ENCODE measurements at regions not wholly inside any gene's neighbourhood (a gene's known extent, or its start where the extent isn't known, plus 50 kb on each side); places are given as distances from the start of the nearest gene placed in this dataset.

GRCh38 chr13:73693215-73693614, 441.0 kb downstream of the KLF12 start:
- peak; percentile 5 for DNase-seq (ENCODE audit: low read depth)
- H3K4me3 ChIP-seq (ENCODE audit: low read length) = no peak overlapping the region
- no peak for TF ChIP-seq CTCF (conservative IDR thresholded peaks at IDR 0.05; ENCODE audit: low read length)

GRCh38 chr13:73691891-73692290, 442.3 kb downstream of the KLF12 start:
- DNase-seq (ENCODE audit: low read depth) = no peak
- no peak for TF ChIP-seq CTCF (conservative IDR thresholded peaks at IDR 0.05; ENCODE audit: low read length)

GRCh38 chr13:73687929-73688328, 446.3 kb downstream of the KLF12 start:
- TF ChIP-seq CTCF (conservative IDR thresholded peaks at IDR 0.05; ENCODE audit: low read length) = no peak
- H3K4me3 ChIP-seq (ENCODE audit: low read length) = no peak overlapping the region
- DNase-seq (ENCODE audit: low read depth) = no peak

More at GRCh38 chr13:73691891-73692290, 442.3 kb downstream of the KLF12 start:
- H3K4me3 ChIP-seq (ENCODE audit: low read length) = no peak overlapping the region

- H3K4me3 ChIP-seq (ENCODE audit: low read length) = no peak overlapping the region
- DNase-seq (ENCODE audit: low read depth) = no peak
- no peak for TF ChIP-seq CTCF (conservative IDR thresholded peaks at IDR 0.05; ENCODE audit: low read length)
These were observed 447.1 kb downstream of the KLF12 start for GRCh38 chr13:73687087-73687486.

- no peak for TF ChIP-seq CTCF (conservative IDR thresholded peaks at IDR 0.05; ENCODE audit: low read length)
- no peak overlapping the region for H3K4me3 ChIP-seq (ENCODE audit: low read length)
These were observed 449.5 kb downstream of the KLF12 start for GRCh38 chr13:73684750-73685149.

GRCh38 chr13:73684286-73684685, 449.9 kb downstream of the KLF12 start:
- H3K4me3 ChIP-seq (ENCODE audit: low read length) = no peak overlapping the region
- no peak for TF ChIP-seq CTCF (conservative IDR thresholded peaks at IDR 0.05; ENCODE audit: low read length)
- no peak for DNase-seq (ENCODE audit: low read depth)

More at GRCh38 chr13:73684750-73685149, 449.5 kb downstream of the KLF12 start:
- no peak for DNase-seq (ENCODE audit: low read depth)

GRCh38 chr13:73683746-73684145, 450.5 kb downstream of the KLF12 start:
- H3K4me3 ChIP-seq (ENCODE audit: low read length) = no peak overlapping the region
- no peak for DNase-seq (ENCODE audit: low read depth)
- no peak for TF ChIP-seq CTCF (conservative IDR thresholded peaks at IDR 0.05; ENCODE audit: low read length)

All from AG10803 (cell line).